ENCODE measurements at regions not wholly inside any gene's neighbourhood (a gene's known extent, or its start where the extent isn't known, plus 50 kb on each side); places are given as distances from the start of the nearest gene placed in this dataset.
"Not testable (repeated sequence)": the region's sequence is repeated elsewhere in the genome, so short reads cannot be mapped to it uniquely, and the experiment has no call there.

DNA sequence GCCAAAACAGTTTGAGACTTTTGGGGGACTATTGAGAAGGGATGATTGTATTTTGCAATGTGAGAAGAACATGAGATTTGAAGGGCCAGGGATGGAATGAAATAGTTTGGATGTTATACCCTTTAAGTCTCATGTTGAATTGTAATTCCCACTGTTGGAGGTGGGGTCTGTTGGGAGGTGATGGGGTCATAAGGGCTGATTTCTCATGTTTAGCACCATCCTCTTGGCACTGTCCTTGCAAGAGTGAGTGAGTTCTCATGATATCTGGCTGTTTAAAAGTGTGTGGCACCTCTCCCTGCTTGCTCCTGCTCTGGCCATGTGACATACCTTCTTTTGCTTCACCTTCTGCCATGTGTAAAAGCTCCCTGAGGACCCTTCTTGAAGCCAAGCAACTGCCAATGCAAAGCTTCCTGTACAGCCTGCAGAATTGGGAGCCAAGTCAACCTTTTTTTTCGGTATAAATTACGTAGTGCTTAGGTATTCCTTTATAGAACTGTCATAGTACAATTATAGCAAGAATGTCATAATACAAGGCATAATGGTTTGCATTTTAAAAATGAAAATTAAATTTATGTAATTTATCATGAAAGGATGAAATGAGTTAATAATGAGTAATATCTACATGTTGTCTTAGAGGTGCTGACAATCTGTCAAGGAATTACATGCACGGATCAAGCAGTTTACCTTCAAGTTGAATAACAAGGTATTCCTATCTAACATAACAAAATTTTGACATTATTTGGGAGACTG lies 1511.9 kb upstream of the TPTE start:
- TF ChIP-seq POLR2AphosphoS5 (IDR thresholded peaks at IDR 0.05; ENCODE audit: low read depth, low read length); EP300 (IDR thresholded peaks at IDR 0.05; ENCODE audit: borderline replicate concordance in 1 of 2, low read depth in 1 of 2, low read length in 1 of 2); REST (IDR thresholded peaks at IDR 0.05; ENCODE audit: low read depth, low read length); SIN3A (IDR thresholded peaks at IDR 0.05; ENCODE audit: borderline replicate concordance, low read depth, low read length): not testable (repeated sequence)
- TF ChIP-seq, protein P1, sequence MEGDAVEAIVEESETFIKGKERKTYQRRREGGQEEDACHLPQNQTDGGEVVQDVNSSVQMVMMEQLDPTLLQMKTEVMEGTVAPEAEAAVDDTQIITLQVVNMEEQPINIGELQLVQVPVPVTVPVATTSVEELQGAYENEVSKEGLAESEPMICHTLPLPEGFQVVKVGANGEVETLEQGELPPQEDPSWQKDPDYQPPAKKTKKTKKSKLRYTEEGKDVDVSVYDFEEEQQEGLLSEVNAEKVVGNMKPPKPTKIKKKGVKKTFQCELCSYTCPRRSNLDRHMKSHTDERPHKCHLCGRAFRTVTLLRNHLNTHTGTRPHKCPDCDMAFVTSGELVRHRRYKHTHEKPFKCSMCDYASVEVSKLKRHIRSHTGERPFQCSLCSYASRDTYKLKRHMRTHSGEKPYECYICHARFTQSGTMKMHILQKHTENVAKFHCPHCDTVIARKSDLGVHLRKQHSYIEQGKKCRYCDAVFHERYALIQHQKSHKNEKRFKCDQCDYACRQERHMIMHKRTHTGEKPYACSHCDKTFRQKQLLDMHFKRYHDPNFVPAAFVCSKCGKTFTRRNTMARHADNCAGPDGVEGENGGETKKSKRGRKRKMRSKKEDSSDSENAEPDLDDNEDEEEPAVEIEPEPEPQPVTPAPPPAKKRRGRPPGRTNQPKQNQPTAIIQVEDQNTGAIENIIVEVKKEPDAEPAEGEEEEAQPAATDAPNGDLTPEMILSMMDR (IDR thresholded peaks at IDR 0.05), result not testable (repeated sequence)
- TF ChIP-seq, protein P2, sequence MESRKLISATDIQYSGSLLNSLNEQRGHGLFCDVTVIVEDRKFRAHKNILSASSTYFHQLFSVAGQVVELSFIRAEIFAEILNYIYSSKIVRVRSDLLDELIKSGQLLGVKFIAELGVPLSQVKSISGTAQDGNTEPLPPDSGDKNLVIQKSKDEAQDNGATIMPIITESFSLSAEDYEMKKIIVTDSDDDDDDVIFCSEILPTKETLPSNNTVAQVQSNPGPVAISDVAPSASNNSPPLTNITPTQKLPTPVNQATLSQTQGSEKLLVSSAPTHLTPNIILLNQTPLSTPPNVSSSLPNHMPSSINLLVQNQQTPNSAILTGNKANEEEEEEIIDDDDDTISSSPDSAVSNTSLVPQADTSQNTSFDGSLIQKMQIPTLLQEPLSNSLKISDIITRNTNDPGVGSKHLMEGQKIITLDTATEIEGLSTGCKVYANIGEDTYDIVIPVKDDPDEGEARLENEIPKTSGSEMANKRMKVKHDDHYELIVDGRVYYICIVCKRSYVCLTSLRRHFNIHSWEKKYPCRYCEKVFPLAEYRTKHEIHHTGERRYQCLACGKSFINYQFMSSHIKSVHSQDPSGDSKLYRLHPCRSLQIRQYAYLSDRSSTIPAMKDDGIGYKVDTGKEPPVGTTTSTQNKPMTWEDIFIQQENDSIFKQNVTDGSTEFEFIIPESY (IDR thresholded peaks at IDR 0.05; ENCODE audit: borderline replicate concordance, low read depth), result not testable (repeated sequence)
- TF ChIP-seq, protein P3, sequence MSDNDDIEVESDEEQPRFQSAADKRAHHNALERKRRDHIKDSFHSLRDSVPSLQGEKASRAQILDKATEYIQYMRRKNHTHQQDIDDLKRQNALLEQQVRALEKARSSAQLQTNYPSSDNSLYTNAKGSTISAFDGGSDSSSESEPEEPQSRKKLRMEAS (IDR thresholded peaks at IDR 0.05; ENCODE audit: low read depth), result not testable (repeated sequence)

Measured in SK-N-SH (cell line).